GM23338 (cell line): ENCODE measurements at regions not wholly inside any gene's neighbourhood (a gene's known extent, or its start where the extent isn't known, plus 50 kb on each side); places are given as distances from the start of the nearest gene placed in this dataset.

Experiments used
- EZH2 ChIP-seq: fragments of 200-600 bp; sonication (generic); IDR thresholded peaks from one replicate; pipeline ENCODE4 v1.8.0; 2017; ENCODE audit warnings: antibody characterized with exemption, mild to moderate bottlenecking, low read depth; ENCODE audit not compliant: unreplicated experiment
- EZH2phosphoT487 ChIP-seq: fragments of 200-600 bp; sonication (generic); IDR thresholded peaks from one replicate; pipeline ENCODE4 v1.8.1; 2018; ENCODE audit warnings: antibody characterized with exemption; ENCODE audit not compliant: unreplicated experiment
- JUNB ChIP-seq: IDR thresholded peaks from one replicate; pipeline ENCODE4 v1.6.1; 2016; ENCODE audit warnings: antibody characterized with exemption; ENCODE audit not compliant: unreplicated experiment
- NANOG ChIP-seq: IDR thresholded peaks from 2 replicates; pipeline ENCODE4 v1.6.1; 2016; ENCODE audit warnings: antibody characterized with exemption, borderline replicate concordance
- STAT1 ChIP-seq: IDR thresholded peaks from one replicate; pipeline ENCODE4 v1.6.1; 2016; ENCODE audit warnings: antibody characterized with exemption; ENCODE audit not compliant: unreplicated experiment
- ZNF331 ChIP-seq: fragments of 250-450 bp; sonication (Bioruptor Pico); IDR thresholded peaks from 2 replicates; pipeline ENCODE4 v1.5.0; 2020; ENCODE audit warnings: low read depth, mild to moderate bottlenecking, moderate library complexity
- TF ChIP-seq, protein P1 (sequence below): fragments of 250-450 bp; sonication (Bioruptor Pico); IDR thresholded peaks from 2 replicates; pipeline ENCODE4 v1.5.0; 2020; ENCODE audit warnings: mild to moderate bottlenecking, moderate library complexity
- TF ChIP-seq, protein P2 (sequence below): IDR thresholded peaks from 2 replicates; pipeline ENCODE4 v1.6.1; 2016; ENCODE audit warnings: antibody characterized with exemption
- TF ChIP-seq, protein P3 (sequence below), 2 experiments: fragments of 200-600 bp in 1 of 2; sonication (generic) in 1 of 2; conservative IDR thresholded peaks; 2 replicates each; pipeline versions ENCODE4 v1.5.1 to v1.6.1; 2016 to 2017; ENCODE audit warnings: antibody characterized with exemption in 2 of 2, low read depth in 2 of 2, mild to moderate bottlenecking in 2 of 2, moderate library complexity in 1 of 2
- TF ChIP-seq, protein P4 (sequence below): IDR thresholded peaks from one replicate; pipeline ENCODE4 v1.6.1; 2018; ENCODE audit warnings: antibody characterized with exemption; ENCODE audit not compliant: unreplicated experiment

DNA sequence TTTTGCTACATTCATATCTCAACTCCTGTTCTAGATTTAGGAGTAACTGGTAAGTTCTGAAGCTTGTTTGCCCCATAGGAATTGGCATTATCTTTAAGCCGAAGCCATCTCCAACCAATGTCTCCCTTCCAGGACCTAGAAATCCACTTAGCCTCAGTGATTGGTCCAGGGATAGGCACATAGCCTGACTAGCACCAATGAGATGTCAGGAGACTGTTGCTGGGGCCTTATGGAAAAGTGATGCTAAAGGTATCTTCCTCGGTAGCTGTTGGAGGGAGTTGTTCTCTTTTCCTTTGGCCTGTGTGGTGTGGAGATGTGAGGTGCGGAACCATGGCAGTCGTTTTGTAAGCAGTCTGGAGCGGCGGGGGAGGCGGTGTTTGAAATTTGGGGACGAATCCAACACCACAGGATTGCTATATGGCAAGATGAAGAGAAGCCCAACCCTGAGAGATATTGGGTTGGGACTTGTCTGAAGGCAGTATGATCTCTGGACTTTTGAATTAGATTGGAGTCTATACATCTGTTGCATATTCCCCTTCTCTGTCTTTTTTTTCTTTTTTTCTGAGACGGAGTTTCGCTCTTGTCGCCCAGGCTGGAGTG lies 109.8 kb upstream of the ATP6AP2 start (continued):
- TF ChIP-seq, protein P1, sequence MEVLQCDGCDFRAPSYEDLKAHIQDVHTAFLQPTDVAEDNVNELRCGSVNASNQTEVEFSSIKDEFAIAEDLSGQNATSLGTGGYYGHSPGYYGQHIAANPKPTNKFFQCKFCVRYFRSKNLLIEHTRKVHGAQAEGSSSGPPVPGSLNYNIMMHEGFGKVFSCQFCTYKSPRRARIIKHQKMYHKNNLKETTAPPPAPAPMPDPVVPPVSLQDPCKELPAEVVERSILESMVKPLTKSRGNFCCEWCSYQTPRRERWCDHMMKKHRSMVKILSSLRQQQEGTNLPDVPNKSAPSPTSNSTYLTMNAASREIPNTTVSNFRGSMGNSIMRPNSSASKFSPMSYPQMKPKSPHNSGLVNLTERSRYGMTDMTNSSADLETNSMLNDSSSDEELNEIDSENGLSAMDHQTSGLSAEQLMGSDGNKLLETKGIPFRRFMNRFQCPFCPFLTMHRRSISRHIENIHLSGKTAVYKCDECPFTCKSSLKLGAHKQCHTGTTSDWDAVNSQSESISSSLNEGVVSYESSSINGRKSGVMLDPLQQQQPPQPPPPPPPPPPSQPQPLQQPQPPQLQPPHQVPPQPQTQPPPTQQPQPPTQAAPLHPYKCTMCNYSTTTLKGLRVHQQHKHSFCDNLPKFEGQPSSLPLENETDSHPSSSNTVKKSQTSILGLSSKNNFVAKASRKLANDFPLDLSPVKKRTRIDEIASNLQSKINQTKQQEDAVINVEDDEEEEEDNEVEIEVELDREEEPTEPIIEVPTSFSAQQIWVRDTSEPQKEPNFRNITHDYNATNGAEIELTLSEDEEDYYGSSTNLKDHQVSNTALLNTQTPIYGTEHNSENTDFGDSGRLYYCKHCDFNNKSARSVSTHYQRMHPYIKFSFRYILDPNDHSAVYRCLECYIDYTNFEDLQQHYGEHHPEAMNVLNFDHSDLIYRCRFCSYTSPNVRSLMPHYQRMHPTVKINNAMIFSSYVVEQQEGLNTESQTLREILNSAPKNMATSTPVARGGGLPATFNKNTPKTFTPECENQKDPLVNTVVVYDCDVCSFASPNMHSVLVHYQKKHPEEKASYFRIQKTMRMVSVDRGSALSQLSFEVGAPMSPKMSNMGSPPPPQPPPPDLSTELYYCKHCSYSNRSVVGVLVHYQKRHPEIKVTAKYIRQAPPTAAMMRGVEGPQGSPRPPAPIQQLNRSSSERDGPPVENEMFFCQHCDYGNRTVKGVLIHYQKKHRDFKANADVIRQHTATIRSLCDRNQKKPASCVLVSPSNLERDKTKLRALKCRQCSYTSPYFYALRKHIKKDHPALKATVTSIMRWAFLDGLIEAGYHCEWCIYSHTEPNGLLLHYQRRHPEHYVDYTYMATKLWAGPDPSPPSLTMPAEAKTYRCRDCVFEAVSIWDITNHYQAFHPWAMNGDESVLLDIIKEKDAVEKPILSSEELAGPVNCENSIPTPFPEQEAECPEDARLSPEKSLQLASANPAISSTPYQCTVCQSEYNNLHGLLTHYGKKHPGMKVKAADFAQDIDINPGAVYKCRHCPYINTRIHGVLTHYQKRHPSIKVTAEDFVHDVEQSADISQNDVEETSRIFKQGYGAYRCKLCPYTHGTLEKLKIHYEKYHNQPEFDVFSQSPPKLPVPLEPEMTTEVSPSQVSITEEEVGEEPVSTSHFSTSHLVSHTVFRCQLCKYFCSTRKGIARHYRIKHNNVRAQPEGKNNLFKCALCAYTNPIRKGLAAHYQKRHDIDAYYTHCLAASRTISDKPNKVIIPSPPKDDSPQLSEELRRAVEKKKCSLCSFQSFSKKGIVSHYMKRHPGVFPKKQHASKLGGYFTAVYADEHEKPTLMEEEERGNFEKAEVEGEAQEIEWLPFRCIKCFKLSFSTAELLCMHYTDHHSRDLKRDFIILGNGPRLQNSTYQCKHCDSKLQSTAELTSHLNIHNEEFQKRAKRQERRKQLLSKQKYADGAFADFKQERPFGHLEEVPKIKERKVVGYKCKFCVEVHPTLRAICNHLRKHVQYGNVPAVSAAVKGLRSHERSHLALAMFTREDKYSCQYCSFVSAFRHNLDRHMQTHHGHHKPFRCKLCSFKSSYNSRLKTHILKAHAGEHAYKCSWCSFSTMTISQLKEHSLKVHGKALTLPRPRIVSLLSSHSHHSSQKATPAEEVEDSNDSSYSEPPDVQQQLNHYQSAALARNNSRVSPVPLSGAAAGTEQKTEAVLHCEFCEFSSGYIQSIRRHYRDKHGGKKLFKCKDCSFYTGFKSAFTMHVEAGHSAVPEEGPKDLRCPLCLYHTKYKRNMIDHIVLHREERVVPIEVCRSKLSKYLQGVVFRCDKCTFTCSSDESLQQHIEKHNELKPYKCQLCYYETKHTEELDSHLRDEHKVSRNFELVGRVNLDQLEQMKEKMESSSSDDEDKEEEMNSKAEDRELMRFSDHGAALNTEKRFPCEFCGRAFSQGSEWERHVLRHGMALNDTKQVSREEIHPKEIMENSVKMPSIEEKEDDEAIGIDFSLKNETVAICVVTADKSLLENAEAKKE (CRISPR knock-in tag), result no peak
- TF ChIP-seq ZNF331 (no peak), JUNB (no peak), STAT1 (no peak), EZH2phosphoT487 (no peak), EZH2 (no peak), NANOG (no peak)
- TF ChIP-seq, protein P2, sequence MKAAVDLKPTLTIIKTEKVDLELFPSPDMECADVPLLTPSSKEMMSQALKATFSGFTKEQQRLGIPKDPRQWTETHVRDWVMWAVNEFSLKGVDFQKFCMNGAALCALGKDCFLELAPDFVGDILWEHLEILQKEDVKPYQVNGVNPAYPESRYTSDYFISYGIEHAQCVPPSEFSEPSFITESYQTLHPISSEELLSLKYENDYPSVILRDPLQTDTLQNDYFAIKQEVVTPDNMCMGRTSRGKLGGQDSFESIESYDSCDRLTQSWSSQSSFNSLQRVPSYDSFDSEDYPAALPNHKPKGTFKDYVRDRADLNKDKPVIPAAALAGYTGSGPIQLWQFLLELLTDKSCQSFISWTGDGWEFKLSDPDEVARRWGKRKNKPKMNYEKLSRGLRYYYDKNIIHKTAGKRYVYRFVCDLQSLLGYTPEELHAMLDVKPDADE, result no peak
- TF ChIP-seq, protein P3, sequence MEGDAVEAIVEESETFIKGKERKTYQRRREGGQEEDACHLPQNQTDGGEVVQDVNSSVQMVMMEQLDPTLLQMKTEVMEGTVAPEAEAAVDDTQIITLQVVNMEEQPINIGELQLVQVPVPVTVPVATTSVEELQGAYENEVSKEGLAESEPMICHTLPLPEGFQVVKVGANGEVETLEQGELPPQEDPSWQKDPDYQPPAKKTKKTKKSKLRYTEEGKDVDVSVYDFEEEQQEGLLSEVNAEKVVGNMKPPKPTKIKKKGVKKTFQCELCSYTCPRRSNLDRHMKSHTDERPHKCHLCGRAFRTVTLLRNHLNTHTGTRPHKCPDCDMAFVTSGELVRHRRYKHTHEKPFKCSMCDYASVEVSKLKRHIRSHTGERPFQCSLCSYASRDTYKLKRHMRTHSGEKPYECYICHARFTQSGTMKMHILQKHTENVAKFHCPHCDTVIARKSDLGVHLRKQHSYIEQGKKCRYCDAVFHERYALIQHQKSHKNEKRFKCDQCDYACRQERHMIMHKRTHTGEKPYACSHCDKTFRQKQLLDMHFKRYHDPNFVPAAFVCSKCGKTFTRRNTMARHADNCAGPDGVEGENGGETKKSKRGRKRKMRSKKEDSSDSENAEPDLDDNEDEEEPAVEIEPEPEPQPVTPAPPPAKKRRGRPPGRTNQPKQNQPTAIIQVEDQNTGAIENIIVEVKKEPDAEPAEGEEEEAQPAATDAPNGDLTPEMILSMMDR (conservative IDR thresholded peaks at IDR 0.05; ENCODE audit: low read depth in 2 of 2), result no peak
- TF ChIP-seq, protein P4, sequence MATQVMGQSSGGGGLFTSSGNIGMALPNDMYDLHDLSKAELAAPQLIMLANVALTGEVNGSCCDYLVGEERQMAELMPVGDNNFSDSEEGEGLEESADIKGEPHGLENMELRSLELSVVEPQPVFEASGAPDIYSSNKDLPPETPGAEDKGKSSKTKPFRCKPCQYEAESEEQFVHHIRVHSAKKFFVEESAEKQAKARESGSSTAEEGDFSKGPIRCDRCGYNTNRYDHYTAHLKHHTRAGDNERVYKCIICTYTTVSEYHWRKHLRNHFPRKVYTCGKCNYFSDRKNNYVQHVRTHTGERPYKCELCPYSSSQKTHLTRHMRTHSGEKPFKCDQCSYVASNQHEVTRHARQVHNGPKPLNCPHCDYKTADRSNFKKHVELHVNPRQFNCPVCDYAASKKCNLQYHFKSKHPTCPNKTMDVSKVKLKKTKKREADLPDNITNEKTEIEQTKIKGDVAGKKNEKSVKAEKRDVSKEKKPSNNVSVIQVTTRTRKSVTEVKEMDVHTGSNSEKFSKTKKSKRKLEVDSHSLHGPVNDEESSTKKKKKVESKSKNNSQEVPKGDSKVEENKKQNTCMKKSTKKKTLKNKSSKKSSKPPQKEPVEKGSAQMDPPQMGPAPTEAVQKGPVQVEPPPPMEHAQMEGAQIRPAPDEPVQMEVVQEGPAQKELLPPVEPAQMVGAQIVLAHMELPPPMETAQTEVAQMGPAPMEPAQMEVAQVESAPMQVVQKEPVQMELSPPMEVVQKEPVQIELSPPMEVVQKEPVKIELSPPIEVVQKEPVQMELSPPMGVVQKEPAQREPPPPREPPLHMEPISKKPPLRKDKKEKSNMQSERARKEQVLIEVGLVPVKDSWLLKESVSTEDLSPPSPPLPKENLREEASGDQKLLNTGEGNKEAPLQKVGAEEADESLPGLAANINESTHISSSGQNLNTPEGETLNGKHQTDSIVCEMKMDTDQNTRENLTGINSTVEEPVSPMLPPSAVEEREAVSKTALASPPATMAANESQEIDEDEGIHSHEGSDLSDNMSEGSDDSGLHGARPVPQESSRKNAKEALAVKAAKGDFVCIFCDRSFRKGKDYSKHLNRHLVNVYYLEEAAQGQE, result no peak
